Liver (tissue), 8 donors: ENCODE measurements at regions not wholly inside any gene's neighbourhood (a gene's known extent, or its start where the extent isn't known, plus 50 kb on each side); places are given as distances from the start of the nearest gene placed in this dataset.

ENCODE experiments used
- DNase-seq: peaks from one replicate; pipeline ENCODE4 v3.0.0-alpha.2; 2017; ENCODE audit warnings: low spot score
- H3K27ac ChIP-seq, 2 donors: one replicate each; pipeline ENCODE4 v1.7.0; 2013; ENCODE audit warnings: inconsistent platforms in 2 of 2, low read length in 2 of 2, control low read depth in 1 of 2, low read depth in 1 of 2, mild to moderate bottlenecking in 1 of 2
- H3K27me3 ChIP-seq, 4 donors: one replicate each; pipeline versions ENCODE4 v1.6.1 to v1.7.0; 2013; ENCODE audit warnings: low read length in 3 of 4, inconsistent platforms in 1 of 4, mild to moderate bottlenecking in 1 of 4, moderate library complexity in 1 of 4; ENCODE audit not compliant: control insufficient read depth in 4 of 4, insufficient read depth in 4 of 4
- H3K36me3 ChIP-seq, 4 donors: one replicate each; pipeline versions ENCODE4 v1.6.1 to v1.7.0; 2013; ENCODE audit warnings: low read length in 3 of 4, mild to moderate bottlenecking in 3 of 4, low read depth in 1 of 4, moderate library complexity in 1 of 4; ENCODE audit not compliant: control insufficient read depth in 4 of 4, insufficient read depth in 3 of 4
- H3K4me1 ChIP-seq, 4 donors: one replicate each; pipeline versions ENCODE4 v1.6.1 to v1.7.0; 2013; ENCODE audit warnings: low read length in 3 of 4, mild to moderate bottlenecking in 3 of 4, moderate library complexity in 1 of 4; ENCODE audit not compliant: control insufficient read depth in 4 of 4, insufficient read depth in 4 of 4
- H3K4me3 ChIP-seq, 3 donors: one replicate each; pipeline versions ENCODE4 v1.6.1 to v1.7.0; 2013; ENCODE audit warnings: low read length in 3 of 3, control low read depth in 1 of 3, low read depth in 1 of 3, mild to moderate bottlenecking in 1 of 3
- H3K9ac ChIP-seq, 2 donors: one replicate each; pipeline ENCODE4 v1.7.0; 2013; ENCODE audit warnings: low read length in 2 of 2, mild to moderate bottlenecking in 2 of 2, moderate library complexity in 2 of 2, control low read depth in 1 of 2, low read depth in 1 of 2
- H3K9me3 ChIP-seq, 4 donors: one replicate each; pipeline versions ENCODE4 v1.6.1 to v1.7.0; 2013; ENCODE audit warnings: low read length in 3 of 4; ENCODE audit not compliant: control insufficient read depth in 4 of 4
- EGR1 ChIP-seq, 2 donors: IDR thresholded peaks; 2 replicates each; pipeline ENCODE4 v1.6.1; 2016 to 2018; ENCODE audit warnings: antibody characterized with exemption in 2 of 2, low read depth in 2 of 2
- FOXA1 ChIP-seq: IDR thresholded peaks from 2 replicates; pipeline ENCODE4 v1.6.1; 2016; ENCODE audit warnings: antibody characterized with exemption
- FOXA2 ChIP-seq: IDR thresholded peaks from 2 replicates; pipeline ENCODE4 v1.6.1; 2016; ENCODE audit warnings: antibody characterized with exemption
- GABPA ChIP-seq, 2 donors: IDR thresholded peaks in 1 of 2; conservative IDR thresholded peaks in 1 of 2; 2 replicates each; pipeline ENCODE4 v1.6.1; 2016; ENCODE audit warnings: antibody characterized with exemption in 2 of 2, mild to moderate bottlenecking in 1 of 2, moderate library complexity in 1 of 2
- HNF4A ChIP-seq, 2 donors: conservative IDR thresholded peaks; 2 replicates each; pipeline ENCODE4 v1.6.1; 2016; ENCODE audit warnings: antibody characterized with exemption in 2 of 2, mild to moderate bottlenecking in 2 of 2
- HNF4G ChIP-seq: IDR thresholded peaks from 2 replicates; pipeline ENCODE4 v1.6.1; 2016; ENCODE audit warnings: antibody characterized with exemption
- JUND ChIP-seq, 2 donors: IDR thresholded peaks; 2 replicates each; pipeline ENCODE4 v1.6.1; 2016; ENCODE audit warnings: antibody characterized with exemption in 2 of 2
- NR2F2 ChIP-seq: IDR thresholded peaks from 2 replicates; pipeline ENCODE4 v1.6.1; 2016; ENCODE audit warnings: antibody characterized with exemption
- RXRA ChIP-seq, 2 donors: IDR thresholded peaks; 2 replicates each; pipeline ENCODE4 v1.6.1; 2017 to 2018; ENCODE audit warnings: antibody characterized with exemption in 2 of 2, mild to moderate bottlenecking in 1 of 2
- SP1 ChIP-seq: IDR thresholded peaks from 2 replicates; pipeline ENCODE4 v1.6.1; 2018; ENCODE audit warnings: antibody characterized with exemption, mild to moderate bottlenecking
- TAF1 ChIP-seq: conservative IDR thresholded peaks from 2 replicates; pipeline ENCODE4 v1.6.1; 2016; ENCODE audit warnings: antibody characterized with exemption, mild to moderate bottlenecking
- YY1 ChIP-seq: IDR thresholded peaks from 2 replicates; pipeline ENCODE4 v1.6.1; 2016; ENCODE audit warnings: antibody characterized with exemption, mild to moderate bottlenecking
- WGBS: extraction: QIAGEN DNeasy Blood & Tissue Kit; methylation state at CpG from one replicate; pipeline ENCODE4 v1.1.7; 2013; 5-methylcytosine and 5-hydroxymethylcytosine counted together
- TF ChIP-seq, protein P1 (sequence below): IDR thresholded peaks from 2 replicates; pipeline ENCODE4 v1.6.1; 2016; ENCODE audit warnings: antibody characterized with exemption
- TF ChIP-seq, protein P2 (sequence below): IDR thresholded peaks from 2 replicates; pipeline ENCODE4 v1.6.1; 2016; ENCODE audit warnings: antibody characterized with exemption
- TF ChIP-seq, protein P3 (sequence below): IDR thresholded peaks from 2 replicates; pipeline ENCODE4 v1.6.1; 2016; ENCODE audit warnings: antibody characterized with exemption, mild to moderate bottlenecking
- TF ChIP-seq, protein P4 (sequence below): fragments of 150-350 bp; IDR thresholded peaks from 2 replicates; pipeline ENCODE4 v1.5.1; 2017; ENCODE audit warnings: improper control_type of control experiment, low read depth, low read length; ENCODE audit not compliant: missing input control
- TF ChIP-seq, protein P5 (sequence below): IDR thresholded peaks from 2 replicates; pipeline ENCODE4 v1.6.1; 2016; ENCODE audit warnings: antibody characterized with exemption
- donor health status: healthy.
- donor health status: healthy.
- donor health status: healthy.
- donor health status: healthy.
- donor health status: healthy.

DNA sequence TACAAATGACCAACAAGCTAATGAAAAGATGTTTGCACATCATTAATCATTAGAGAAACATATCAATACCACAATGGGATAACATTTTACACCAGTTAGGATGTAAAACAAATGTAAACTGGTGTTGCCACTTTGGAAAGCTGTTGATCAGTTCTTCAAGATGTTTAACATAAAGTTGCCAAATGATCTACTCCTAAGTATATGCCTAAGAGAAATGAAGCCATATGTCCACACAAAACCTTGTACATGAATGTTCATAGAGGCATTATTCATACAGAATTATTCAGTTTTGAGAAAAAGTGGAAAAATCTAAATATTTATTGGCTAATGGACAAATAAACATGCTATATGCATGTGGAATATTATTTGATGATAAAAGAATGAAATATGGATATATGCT is 136.9 kb upstream of the KITLG start:
- Histone ChIP-seq H3K27ac (no peak overlapping the region), H3K27me3 (no peaks in the 10 kb centered on the region), H3K36me3 (no peaks in the 10 kb centered on the region), H3K4me3 (no peak overlapping the region), H3K9me3 (no peaks in the 10 kb centered on the region), H3K9ac (no peak overlapping the region), H3K4me1 (peaks cover 0 to 4% (median 0%) of the 10 kb centered on the region in 4 donors)
- no peak for DNase-seq
- TF ChIP-seq, protein P1, sequence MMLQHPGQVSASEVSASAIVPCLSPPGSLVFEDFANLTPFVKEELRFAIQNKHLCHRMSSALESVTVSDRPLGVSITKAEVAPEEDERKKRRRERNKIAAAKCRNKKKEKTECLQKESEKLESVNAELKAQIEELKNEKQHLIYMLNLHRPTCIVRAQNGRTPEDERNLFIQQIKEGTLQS, result no peak
- TF ChIP-seq JUND (IDR thresholded peaks at IDR 0.05) (no peak), YY1 (no peak)
- TF ChIP-seq, protein P2, sequence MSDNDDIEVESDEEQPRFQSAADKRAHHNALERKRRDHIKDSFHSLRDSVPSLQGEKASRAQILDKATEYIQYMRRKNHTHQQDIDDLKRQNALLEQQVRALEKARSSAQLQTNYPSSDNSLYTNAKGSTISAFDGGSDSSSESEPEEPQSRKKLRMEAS, result no peak

DNA sequence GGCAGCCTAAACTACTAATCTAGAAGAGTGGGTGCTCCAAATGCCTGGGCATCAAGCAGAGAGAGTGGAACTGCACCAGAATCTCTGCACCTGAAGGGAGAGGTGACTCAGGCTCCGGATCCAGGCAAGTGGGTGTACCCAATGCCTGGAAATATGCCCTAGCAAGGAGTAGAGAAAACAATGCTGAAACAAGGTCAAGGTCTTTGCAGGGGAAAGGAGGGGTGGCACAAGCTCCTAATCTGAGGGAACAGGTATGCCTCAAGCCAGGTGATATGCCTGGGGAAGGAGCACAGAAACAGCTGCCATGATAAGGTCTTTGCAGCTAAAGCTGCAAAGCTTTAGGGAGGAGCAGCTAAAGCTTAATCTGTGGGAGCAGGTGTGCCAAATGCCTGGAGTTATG is 136.0 kb upstream of the KITLG start:
- Histone ChIP-seq H3K9me3 (no peaks in the 10 kb centered on the region), H3K27ac (no peak overlapping the region), H3K9ac (no peak overlapping the region), H3K4me1 (peaks cover 0 to 4% (median 0%) of the 10 kb centered on the region in 4 donors), H3K4me3 (no peak overlapping the region), H3K27me3 (no peaks in the 10 kb centered on the region), H3K36me3 (no peaks in the 10 kb centered on the region)
- WGBS, result 42% methylated on average over 1 of the region's 1 CpG
- TF ChIP-seq EGR1 (IDR thresholded peaks at IDR 0.05; ENCODE audit: low read depth in 2 of 2), result no peak
- TF ChIP-seq, protein P3, sequence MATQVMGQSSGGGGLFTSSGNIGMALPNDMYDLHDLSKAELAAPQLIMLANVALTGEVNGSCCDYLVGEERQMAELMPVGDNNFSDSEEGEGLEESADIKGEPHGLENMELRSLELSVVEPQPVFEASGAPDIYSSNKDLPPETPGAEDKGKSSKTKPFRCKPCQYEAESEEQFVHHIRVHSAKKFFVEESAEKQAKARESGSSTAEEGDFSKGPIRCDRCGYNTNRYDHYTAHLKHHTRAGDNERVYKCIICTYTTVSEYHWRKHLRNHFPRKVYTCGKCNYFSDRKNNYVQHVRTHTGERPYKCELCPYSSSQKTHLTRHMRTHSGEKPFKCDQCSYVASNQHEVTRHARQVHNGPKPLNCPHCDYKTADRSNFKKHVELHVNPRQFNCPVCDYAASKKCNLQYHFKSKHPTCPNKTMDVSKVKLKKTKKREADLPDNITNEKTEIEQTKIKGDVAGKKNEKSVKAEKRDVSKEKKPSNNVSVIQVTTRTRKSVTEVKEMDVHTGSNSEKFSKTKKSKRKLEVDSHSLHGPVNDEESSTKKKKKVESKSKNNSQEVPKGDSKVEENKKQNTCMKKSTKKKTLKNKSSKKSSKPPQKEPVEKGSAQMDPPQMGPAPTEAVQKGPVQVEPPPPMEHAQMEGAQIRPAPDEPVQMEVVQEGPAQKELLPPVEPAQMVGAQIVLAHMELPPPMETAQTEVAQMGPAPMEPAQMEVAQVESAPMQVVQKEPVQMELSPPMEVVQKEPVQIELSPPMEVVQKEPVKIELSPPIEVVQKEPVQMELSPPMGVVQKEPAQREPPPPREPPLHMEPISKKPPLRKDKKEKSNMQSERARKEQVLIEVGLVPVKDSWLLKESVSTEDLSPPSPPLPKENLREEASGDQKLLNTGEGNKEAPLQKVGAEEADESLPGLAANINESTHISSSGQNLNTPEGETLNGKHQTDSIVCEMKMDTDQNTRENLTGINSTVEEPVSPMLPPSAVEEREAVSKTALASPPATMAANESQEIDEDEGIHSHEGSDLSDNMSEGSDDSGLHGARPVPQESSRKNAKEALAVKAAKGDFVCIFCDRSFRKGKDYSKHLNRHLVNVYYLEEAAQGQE, result no peak
- TF ChIP-seq, protein P2, result no peak
- TF ChIP-seq FOXA2, result no peak
- TF ChIP-seq, protein P4, sequence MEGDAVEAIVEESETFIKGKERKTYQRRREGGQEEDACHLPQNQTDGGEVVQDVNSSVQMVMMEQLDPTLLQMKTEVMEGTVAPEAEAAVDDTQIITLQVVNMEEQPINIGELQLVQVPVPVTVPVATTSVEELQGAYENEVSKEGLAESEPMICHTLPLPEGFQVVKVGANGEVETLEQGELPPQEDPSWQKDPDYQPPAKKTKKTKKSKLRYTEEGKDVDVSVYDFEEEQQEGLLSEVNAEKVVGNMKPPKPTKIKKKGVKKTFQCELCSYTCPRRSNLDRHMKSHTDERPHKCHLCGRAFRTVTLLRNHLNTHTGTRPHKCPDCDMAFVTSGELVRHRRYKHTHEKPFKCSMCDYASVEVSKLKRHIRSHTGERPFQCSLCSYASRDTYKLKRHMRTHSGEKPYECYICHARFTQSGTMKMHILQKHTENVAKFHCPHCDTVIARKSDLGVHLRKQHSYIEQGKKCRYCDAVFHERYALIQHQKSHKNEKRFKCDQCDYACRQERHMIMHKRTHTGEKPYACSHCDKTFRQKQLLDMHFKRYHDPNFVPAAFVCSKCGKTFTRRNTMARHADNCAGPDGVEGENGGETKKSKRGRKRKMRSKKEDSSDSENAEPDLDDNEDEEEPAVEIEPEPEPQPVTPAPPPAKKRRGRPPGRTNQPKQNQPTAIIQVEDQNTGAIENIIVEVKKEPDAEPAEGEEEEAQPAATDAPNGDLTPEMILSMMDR, result no peak
- TF ChIP-seq GABPA (IDR thresholded peaks at IDR 0.05 in 1 of 2, conservative IDR thresholded peaks at IDR 0.05 in 1 of 2), result no peak
- TF ChIP-seq RXRA (IDR thresholded peaks at IDR 0.05), result no peak
- TF ChIP-seq HNF4A (conservative IDR thresholded peaks at IDR 0.05), result no peak
- no peak for TF ChIP-seq JUND (IDR thresholded peaks at IDR 0.05)
- TF ChIP-seq HNF4G, result no peak
- no peak for TF ChIP-seq NR2F2
- TF ChIP-seq, protein P5, sequence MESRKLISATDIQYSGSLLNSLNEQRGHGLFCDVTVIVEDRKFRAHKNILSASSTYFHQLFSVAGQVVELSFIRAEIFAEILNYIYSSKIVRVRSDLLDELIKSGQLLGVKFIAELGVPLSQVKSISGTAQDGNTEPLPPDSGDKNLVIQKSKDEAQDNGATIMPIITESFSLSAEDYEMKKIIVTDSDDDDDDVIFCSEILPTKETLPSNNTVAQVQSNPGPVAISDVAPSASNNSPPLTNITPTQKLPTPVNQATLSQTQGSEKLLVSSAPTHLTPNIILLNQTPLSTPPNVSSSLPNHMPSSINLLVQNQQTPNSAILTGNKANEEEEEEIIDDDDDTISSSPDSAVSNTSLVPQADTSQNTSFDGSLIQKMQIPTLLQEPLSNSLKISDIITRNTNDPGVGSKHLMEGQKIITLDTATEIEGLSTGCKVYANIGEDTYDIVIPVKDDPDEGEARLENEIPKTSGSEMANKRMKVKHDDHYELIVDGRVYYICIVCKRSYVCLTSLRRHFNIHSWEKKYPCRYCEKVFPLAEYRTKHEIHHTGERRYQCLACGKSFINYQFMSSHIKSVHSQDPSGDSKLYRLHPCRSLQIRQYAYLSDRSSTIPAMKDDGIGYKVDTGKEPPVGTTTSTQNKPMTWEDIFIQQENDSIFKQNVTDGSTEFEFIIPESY, result no peak
- no peak for TF ChIP-seq SP1
- TF ChIP-seq YY1, result no peak
- TF ChIP-seq FOXA1, result no peak
- TF ChIP-seq TAF1, result no peak
- DNase-seq, result no peak
